ENCODE measurements at regions not wholly inside any gene's neighbourhood (a gene's known extent, or its start where the extent isn't known, plus 50 kb on each side); places are given as distances from the start of the nearest gene placed in this dataset.

DNA sequence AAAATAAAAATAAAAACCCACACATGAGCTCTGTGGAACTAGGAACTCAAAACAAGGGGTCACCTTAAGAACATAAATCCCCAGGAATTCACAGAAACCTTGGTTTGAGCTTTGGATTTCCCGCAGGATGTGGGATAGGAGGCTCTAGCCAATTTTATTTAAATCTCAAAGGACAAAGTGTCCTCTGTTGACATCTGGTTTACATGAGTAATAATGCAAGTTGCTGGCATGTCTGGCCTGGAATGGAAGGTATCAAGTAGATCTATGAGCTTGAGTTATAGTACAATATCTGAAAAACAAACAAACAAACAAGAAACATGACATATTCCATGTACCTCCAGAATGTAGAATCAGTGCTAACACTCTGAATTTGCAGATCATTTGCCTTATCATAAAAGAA lies 94.2 kb upstream of the SLIT3 start (continued):
- TF ChIP-seq, protein P1, sequence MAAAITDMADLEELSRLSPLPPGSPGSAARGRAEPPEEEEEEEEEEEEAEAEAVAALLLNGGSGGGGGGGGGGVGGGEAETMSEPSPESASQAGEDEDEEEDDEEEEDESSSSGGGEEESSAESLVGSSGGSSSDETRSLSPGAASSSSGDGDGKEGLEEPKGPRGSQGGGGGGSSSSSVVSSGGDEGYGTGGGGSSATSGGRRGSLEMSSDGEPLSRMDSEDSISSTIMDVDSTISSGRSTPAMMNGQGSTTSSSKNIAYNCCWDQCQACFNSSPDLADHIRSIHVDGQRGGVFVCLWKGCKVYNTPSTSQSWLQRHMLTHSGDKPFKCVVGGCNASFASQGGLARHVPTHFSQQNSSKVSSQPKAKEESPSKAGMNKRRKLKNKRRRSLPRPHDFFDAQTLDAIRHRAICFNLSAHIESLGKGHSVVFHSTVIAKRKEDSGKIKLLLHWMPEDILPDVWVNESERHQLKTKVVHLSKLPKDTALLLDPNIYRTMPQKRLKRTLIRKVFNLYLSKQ (tag by site-specific recombination; IDR thresholded peaks at IDR 0.05; ENCODE audit: borderline replicate concordance) = no peak
- TF ChIP-seq, protein P2, sequence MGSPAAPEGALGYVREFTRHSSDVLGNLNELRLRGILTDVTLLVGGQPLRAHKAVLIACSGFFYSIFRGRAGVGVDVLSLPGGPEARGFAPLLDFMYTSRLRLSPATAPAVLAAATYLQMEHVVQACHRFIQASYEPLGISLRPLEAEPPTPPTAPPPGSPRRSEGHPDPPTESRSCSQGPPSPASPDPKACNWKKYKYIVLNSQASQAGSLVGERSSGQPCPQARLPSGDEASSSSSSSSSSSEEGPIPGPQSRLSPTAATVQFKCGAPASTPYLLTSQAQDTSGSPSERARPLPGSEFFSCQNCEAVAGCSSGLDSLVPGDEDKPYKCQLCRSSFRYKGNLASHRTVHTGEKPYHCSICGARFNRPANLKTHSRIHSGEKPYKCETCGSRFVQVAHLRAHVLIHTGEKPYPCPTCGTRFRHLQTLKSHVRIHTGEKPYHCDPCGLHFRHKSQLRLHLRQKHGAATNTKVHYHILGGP (tag by site-specific recombination; IDR thresholded peaks at IDR 0.05) = no peak
- TF ChIP-seq ZNF221 (tag by site-specific recombination; IDR thresholded peaks at IDR 0.05; ENCODE audit: borderline replicate concordance) = no peak
- no peak for TF ChIP-seq ZNF768 (tag by site-specific recombination; IDR thresholded peaks at IDR 0.05)
- TF ChIP-seq ZNF18 (tag by site-specific recombination; IDR thresholded peaks at IDR 0.05) = no peak
- no peak for TF ChIP-seq TCF7L2 (IDR thresholded peaks at IDR 0.05; ENCODE audit: borderline replicate concordance, low read depth, low read length)
- TF ChIP-seq ZNF280C (tag by site-specific recombination; IDR thresholded peaks at IDR 0.05) = no peak
- TF ChIP-seq ZSCAN4 (tag by site-specific recombination; IDR thresholded peaks at IDR 0.05) = no peak

GRCh38 chr5:169394371-169394770 lies 93.4 kb upstream of the SLIT3 start:
- ChIA-PET POLR2A (no interaction called here), CTCF (no interaction called here)
- no peak overlapping the region for H3K27ac ChIP-seq (ENCODE audit: extremely low read depth, low read depth, low read length)
- no peak overlapping the region for H3K4me3 ChIP-seq (ENCODE audit: low read depth, low read length)
- H3K4me1 ChIP-seq (ENCODE audit: control insufficient read depth, insufficient read depth, low read length) = no peaks in the 10 kb centered on the region
- TF ChIP-seq ZFP37 (tag by site-specific recombination; IDR thresholded peaks at IDR 0.05) = no peak
- no peak for TF ChIP-seq ZNF48 (tag by site-specific recombination; IDR thresholded peaks at IDR 0.05)
- no peak for TF ChIP-seq ZNF416 (tag by site-specific recombination; IDR thresholded peaks at IDR 0.05)
- TF ChIP-seq KLF16 (tag by site-specific recombination; IDR thresholded peaks at IDR 0.05) = no peak
- no peaks in the 10 kb centered on the region for H3K36me3 ChIP-seq (ENCODE audit: control insufficient read depth in 2 of 2, insufficient read depth in 1 of 2, low read length in 2 of 2)
- no peaks in the 10 kb centered on the region; the same call in 1 of the 2 replicates for H3K9me3 ChIP-seq (ENCODE audit: control insufficient read depth, insufficient read depth, low read depth, low read length)

- H3K4me3 ChIP-seq (ENCODE audit: low read depth, low read length) = no peak overlapping the region
- no peaks in the 10 kb centered on the region; the same call in 1 of the 2 replicates for H3K9me3 ChIP-seq (ENCODE audit: control insufficient read depth, insufficient read depth, low read depth, low read length)
- no peaks in the 10 kb centered on the region for H3K4me1 ChIP-seq (ENCODE audit: control insufficient read depth, insufficient read depth, low read length)
- H3K27ac ChIP-seq (ENCODE audit: extremely low read depth, low read depth, low read length) = no peak overlapping the region
- ChIA-PET POLR2A (no interaction called here), CTCF (no interaction called here)
- TF ChIP-seq ZNF747 (tag by site-specific recombination; IDR thresholded peaks at IDR 0.05) (no peak), ZNF16 (tag by site-specific recombination; IDR thresholded peaks at IDR 0.05; ENCODE audit: low read depth) (no peak), ZNF37A (tag by site-specific recombination; IDR thresholded peaks at IDR 0.05) (no peak), ZNF785 (tag by site-specific recombination; IDR thresholded peaks at IDR 0.05) (no peak)
- no peaks in the 10 kb centered on the region for H3K36me3 ChIP-seq (ENCODE audit: control insufficient read depth in 2 of 2, insufficient read depth in 1 of 2, low read length in 2 of 2)
Observed at GRCh38 chr5:169393907-169394306, 93.0 kb upstream of the SLIT3 start.

Data from HEK293 (cell line).